Coronary artery (tissue), 2 donors: ENCODE measurements at regions not wholly inside any gene's neighbourhood (a gene's known extent, or its start where the extent isn't known, plus 50 kb on each side); places are given as distances from the start of the nearest gene placed in this dataset.

Experiments used
- DNase-seq: peaks from one replicate; pipeline ENCODE4 v3.0.0-alpha.2; 2017; ENCODE audit warnings: low spot score
- H3K27ac ChIP-seq, 2 donors: fragments of 200-600 bp; sonication (generic); one replicate each; pipeline ENCODE4 v1.5.1; 2016 to 2019
- H3K4me3 ChIP-seq: fragments of 200-600 bp; sonication (generic); 2 replicates; pipeline ENCODE4 v1.5.1; 2016; ENCODE audit warnings: mild to moderate bottlenecking, moderate library complexity
- TF ChIP-seq, protein P1 (sequence below): fragments of 200-600 bp; sonication (generic); IDR thresholded peaks from one replicate; pipeline ENCODE4 v1.5.1; 2019; ENCODE audit warnings: antibody characterized with exemption

DNA sequence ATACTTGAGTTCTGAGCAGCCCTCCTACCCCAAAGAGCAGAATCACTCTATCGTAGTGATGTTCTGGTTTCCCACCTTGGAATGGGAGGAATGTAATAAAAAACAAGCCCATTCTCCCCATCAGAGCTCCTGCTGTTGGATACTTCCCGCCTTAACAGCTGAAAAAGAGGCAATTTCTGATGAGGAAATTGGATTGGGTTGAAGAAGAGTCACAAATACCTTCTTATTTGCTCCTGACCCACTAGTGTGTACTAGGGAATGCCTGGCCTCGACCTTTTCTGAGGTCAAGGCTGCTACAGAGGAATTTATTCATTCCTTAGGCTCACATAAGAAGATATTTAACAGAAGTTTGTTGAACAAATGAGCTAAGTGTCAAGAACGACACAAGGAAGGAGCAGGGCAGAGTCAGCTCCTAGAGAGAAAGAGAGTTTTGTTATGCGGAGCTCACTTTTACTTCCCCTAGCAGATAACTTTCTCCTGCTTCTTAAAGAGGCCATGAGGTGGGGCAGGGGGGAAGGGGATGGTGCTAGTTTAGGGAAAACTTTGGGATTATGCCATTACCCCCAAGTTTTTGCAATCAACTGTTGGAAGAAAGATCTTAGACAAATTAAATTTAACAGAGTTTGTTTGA lies 273.8 kb upstream of the CLNK start:
- TF ChIP-seq, protein P1, sequence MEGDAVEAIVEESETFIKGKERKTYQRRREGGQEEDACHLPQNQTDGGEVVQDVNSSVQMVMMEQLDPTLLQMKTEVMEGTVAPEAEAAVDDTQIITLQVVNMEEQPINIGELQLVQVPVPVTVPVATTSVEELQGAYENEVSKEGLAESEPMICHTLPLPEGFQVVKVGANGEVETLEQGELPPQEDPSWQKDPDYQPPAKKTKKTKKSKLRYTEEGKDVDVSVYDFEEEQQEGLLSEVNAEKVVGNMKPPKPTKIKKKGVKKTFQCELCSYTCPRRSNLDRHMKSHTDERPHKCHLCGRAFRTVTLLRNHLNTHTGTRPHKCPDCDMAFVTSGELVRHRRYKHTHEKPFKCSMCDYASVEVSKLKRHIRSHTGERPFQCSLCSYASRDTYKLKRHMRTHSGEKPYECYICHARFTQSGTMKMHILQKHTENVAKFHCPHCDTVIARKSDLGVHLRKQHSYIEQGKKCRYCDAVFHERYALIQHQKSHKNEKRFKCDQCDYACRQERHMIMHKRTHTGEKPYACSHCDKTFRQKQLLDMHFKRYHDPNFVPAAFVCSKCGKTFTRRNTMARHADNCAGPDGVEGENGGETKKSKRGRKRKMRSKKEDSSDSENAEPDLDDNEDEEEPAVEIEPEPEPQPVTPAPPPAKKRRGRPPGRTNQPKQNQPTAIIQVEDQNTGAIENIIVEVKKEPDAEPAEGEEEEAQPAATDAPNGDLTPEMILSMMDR = no peak
- Histone ChIP-seq H3K4me3 (no peak overlapping the region), H3K27ac (no peak overlapping the region)
- no peak for DNase-seq

DNA sequence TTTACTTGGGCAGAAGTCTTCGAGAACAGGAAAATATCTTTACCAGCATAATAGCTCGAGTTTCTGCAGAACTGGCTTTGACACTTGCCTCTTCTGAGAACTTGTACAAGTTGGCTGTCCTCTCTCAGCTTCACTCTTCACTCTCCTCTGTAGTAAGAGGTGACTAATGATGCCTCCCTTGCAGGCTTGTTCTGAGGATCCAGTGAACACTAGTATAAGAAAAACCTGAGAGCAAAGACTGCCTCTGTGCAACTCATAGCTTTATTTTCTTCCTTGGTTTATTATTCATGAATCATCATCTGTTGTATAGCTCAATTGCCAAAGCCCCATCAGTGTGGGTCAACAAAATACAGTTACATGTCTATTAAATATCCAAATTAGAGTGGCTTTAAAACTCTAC lies 266.7 kb upstream of the CLNK start:
- no peak overlapping the region for H3K4me3 ChIP-seq
- no peak for DNase-seq
- no peak overlapping the region for H3K27ac ChIP-seq
- TF ChIP-seq, protein P1 = no peak

DNA sequence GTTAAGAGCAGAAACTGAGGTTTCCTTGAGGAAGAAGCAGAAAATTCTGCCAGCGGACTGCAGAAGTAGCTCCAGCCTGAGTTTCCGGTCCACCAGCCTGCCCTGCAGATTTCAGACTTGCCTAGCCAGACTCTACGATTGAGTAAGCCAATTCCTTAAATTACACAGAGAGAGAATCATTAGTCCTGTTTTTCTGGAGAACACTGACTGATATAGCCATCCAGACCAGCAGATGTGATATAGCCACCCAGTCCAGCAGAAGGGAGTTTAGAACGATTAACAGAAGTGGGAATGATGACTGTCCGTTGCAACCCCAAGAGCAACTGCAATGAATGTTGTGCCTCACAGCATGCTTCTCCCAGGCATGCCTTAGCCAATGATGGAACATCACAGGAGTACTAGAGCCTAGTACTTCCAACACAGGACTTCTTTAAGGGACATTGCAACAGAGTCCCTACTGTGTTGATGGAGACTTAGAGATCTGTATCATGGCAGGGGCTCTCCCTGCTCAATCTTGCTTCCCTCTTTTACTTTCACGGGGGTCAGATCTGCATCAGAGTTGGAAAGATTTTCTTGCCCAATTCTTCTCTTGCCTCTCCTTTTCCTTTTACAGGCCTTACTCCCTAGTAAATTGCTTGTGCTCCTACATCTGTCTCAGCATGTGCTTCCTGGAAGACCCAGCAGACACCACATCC lies 264.6 kb upstream of the CLNK start:
- Histone ChIP-seq H3K27ac (no peak overlapping the region), H3K4me3 (no peak overlapping the region)
- DNase-seq = no peak
- TF ChIP-seq, protein P1 = no peak

DNA sequence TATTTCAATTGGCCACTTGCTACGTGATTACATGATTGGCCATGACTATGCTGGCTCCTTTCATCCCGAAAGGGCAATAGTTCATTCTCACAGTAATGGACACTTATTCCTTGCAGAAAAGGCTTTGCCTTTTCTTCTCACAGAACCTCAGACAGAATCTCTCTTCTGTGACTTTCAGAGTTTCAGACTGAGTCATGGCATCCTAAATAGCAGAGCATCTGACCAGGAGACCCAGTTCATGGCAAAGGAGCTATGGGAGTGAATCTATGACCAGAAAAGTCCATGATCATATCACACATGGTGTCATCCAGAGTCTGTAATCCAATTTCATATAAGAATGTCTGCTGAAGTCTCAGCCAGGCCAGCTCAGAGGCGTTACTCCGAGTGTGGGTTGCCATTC lies 263.3 kb upstream of the CLNK start:
- no peak overlapping the region for H3K4me3 ChIP-seq
- no peak for DNase-seq
- H3K27ac ChIP-seq = no peak overlapping the region
- TF ChIP-seq, protein P1 = no peak

DNA sequence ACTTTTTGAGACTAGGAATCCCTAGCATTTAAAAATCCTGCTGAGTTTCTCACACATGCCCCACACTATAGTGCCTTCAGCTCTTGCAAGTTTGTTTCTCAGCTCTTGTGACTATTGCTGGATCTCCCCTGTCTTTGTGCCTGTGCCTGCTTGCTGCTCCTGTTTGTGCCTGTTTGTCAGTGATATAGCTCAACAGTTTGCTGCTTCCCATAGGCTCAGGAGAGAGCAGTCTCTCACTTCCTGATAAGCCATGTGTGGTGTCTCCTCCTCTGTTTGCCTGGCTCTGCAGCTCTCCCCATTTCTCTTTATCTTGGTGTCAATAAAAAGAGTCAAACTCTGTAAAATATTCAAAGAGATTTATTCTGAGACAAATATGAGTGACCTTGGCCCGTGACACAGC lies 259.8 kb upstream of the CLNK start:
- TF ChIP-seq, protein P1 = no peak
- no peak for DNase-seq
- Histone ChIP-seq H3K4me3 (no peak overlapping the region), H3K27ac (no peak overlapping the region)

DNA sequence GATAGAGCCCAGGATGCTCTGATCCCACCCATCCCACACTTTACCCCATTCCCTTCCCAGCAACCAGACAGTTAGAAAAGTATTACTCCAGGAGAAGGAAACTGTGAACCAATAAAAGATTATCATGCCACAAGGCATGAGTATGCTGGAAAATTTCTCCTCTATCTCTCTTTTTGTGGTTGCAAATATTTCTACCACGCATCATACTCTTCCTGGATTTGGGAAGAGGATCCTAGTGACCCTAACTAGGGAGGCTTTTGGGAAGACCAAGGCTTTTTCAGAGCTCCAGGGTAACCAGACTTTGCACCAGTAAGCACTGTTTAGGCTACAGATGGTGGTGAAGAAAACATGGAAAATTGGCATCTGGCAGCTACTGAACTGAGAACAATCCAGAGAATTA lies 257.6 kb upstream of the CLNK start:
- no peak overlapping the region for H3K4me3 ChIP-seq
- no peak overlapping the region for H3K27ac ChIP-seq
- TF ChIP-seq, protein P1 = no peak
- no peak for DNase-seq

DNA sequence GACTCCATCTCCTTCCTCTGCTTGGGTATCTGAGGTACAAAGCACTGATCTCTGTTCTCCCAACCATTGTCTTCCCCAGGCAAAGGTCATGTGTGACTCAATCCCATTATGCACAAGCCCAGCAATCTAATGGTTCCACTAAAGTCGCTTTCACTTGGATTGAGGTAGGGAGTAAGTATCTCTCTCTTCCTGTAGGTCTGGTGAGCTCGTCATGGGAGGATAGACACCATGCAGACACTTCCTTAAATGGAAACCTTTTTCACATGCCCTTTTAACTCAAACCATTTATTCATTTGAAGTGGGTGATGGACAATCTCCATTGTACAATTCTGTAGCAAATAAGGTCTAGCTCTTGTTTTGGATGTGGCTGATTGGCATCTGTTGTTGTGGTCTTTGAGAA lies 245.2 kb upstream of the CLNK start:
- TF ChIP-seq, protein P1 = no peak
- H3K27ac ChIP-seq = no peak overlapping the region
- H3K4me3 ChIP-seq = no peak overlapping the region
- no peak for DNase-seq
